Loucy (cell line): ENCODE measurements at regions not wholly inside any gene's neighbourhood (a gene's known extent, or its start where the extent isn't known, plus 50 kb on each side); places are given as distances from the start of the nearest gene placed in this dataset.

Source experiments
- H2AFZ ChIP-seq: fragments of 200-600 bp; sonication (generic); 2 replicates; pipeline ENCODE4 v1.6.0; 2016; ENCODE audit warnings: antibody characterized with exemption, mild to moderate bottlenecking, low read length, moderate library complexity
- H3F3A ChIP-seq: fragments of 200-600 bp; 2 replicates; pipeline ENCODE4 v1.6.0; 2016; ENCODE audit warnings: antibody characterized with exemption, low read depth, mild to moderate bottlenecking
- H3K27me3 ChIP-seq: fragments of 200-600 bp; sonication (generic); 2 replicates; pipeline ENCODE4 v1.6.1; 2014; ENCODE audit warnings: low read length, mild to moderate bottlenecking; ENCODE audit not compliant: insufficient read depth, poor library complexity, severe bottlenecking
- H3K36me3 ChIP-seq: fragments of 200-600 bp; sonication (generic); 2 replicates; pipeline ENCODE4 v1.6.1; 2016; ENCODE audit warnings: low read length; ENCODE audit not compliant: insufficient read depth
- H3K4me1 ChIP-seq: fragments of 200-600 bp; sonication (generic); 2 replicates; pipeline ENCODE4 v1.5.1; 2014; ENCODE audit warnings: low read length, mild to moderate bottlenecking; ENCODE audit not compliant: insufficient read depth, poor library complexity, severe bottlenecking
- H3K4me2 ChIP-seq: fragments of 200-600 bp; sonication (generic); 2 replicates; pipeline ENCODE4 v1.6.0; 2014; ENCODE audit warnings: antibody characterized with exemption, low read length, low read depth, mild to moderate bottlenecking; ENCODE audit not compliant: poor library complexity, severe bottlenecking
- H3K4me3 ChIP-seq: fragments of 200-600 bp; sonication (generic); 2 replicates; pipeline ENCODE4 v1.5.1; 2014; ENCODE audit warnings: low read length, mild to moderate bottlenecking, mixed read lengths; ENCODE audit not compliant: poor library complexity, severe bottlenecking
- H3K79me2 ChIP-seq: fragments of 200-600 bp; sonication (generic); 2 replicates; pipeline ENCODE4 v1.6.1; 2014; ENCODE audit warnings: low read length; ENCODE audit not compliant: insufficient read depth
- H3K9ac ChIP-seq: fragments of 200-600 bp; sonication (generic); 2 replicates; pipeline ENCODE4 v1.6.0; 2014; ENCODE audit warnings: mild to moderate bottlenecking, low read depth, low read length, moderate library complexity; ENCODE audit not compliant: poor library complexity, severe bottlenecking
- H3K9me2 ChIP-seq: fragments of 200-600 bp; sonication (generic); replicated peaks from 2 replicates; pipeline ENCODE4 v1.6.1; 2016; ENCODE audit warnings: low read depth, low read length, mixed read lengths
- H3K9me3 ChIP-seq: fragments of 200-600 bp; sonication (generic); 2 replicates; pipeline ENCODE4 v1.6.1; 2014; ENCODE audit warnings: mild to moderate bottlenecking, antibody characterized with exemption, low read length, low read depth; ENCODE audit not compliant: insufficient read depth
- H4K20me1 ChIP-seq: fragments of 200-600 bp; sonication (generic); 2 replicates; pipeline ENCODE4 v1.6.0; 2014; ENCODE audit warnings: antibody characterized with exemption, low read length, mild to moderate bottlenecking; ENCODE audit not compliant: insufficient read depth, poor library complexity, severe bottlenecking
- EZH2phosphoT487 ChIP-seq: fragments of 200-600 bp; IDR thresholded peaks from 2 replicates; pipeline ENCODE4 v1.6.1; 2018; ENCODE audit warnings: antibody characterized with exemption, mild to moderate bottlenecking, moderate library complexity, borderline replicate concordance
- TF ChIP-seq, protein P1 (sequence below): fragments of 200-600 bp; sonication (generic); conservative IDR thresholded peaks from 2 replicates; pipeline ENCODE4 v1.5.1; 2014; ENCODE audit warnings: mild to moderate bottlenecking, antibody characterized with exemption, low read length

DNA sequence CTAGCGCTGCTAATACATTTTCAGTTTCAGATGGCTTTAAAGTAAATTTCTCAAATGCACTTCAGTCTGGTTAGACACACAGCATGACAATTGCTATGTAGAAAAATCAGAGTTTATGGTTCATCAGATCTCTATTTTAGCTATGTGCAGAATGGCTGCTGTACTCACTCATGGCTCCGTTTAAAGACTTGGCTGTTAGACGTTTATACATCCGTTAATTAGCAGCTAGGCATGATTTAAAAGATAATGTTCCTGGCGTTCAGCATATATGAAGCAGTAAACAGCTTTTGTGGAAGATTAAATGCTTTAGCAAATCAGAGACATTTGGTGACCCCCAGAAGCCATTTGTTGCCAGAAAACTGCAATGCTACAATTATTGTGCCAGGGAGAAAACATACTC is 350.0 kb upstream of the MANEA start:
- Histone ChIP-seq H3K9ac (no peak overlapping the region), H3F3A (no peaks in the 10 kb centered on the region), H2AFZ (no peak overlapping the region), H3K4me1 (no peaks in the 10 kb centered on the region), H4K20me1 (no peaks in the 10 kb centered on the region), H3K4me3 (no peak overlapping the region), H3K9me3 (no peaks in the 10 kb centered on the region), H3K36me3 (no peaks in the 10 kb centered on the region), H3K9me2 (no peaks in the 10 kb centered on the region), H3K27me3 (no peaks in the 10 kb centered on the region), H3K4me2 (no peak overlapping the region), H3K79me2 (no peaks in the 10 kb centered on the region)
- TF ChIP-seq, protein P1, sequence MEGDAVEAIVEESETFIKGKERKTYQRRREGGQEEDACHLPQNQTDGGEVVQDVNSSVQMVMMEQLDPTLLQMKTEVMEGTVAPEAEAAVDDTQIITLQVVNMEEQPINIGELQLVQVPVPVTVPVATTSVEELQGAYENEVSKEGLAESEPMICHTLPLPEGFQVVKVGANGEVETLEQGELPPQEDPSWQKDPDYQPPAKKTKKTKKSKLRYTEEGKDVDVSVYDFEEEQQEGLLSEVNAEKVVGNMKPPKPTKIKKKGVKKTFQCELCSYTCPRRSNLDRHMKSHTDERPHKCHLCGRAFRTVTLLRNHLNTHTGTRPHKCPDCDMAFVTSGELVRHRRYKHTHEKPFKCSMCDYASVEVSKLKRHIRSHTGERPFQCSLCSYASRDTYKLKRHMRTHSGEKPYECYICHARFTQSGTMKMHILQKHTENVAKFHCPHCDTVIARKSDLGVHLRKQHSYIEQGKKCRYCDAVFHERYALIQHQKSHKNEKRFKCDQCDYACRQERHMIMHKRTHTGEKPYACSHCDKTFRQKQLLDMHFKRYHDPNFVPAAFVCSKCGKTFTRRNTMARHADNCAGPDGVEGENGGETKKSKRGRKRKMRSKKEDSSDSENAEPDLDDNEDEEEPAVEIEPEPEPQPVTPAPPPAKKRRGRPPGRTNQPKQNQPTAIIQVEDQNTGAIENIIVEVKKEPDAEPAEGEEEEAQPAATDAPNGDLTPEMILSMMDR, result no peak
- TF ChIP-seq EZH2phosphoT487, result no peak

DNA sequence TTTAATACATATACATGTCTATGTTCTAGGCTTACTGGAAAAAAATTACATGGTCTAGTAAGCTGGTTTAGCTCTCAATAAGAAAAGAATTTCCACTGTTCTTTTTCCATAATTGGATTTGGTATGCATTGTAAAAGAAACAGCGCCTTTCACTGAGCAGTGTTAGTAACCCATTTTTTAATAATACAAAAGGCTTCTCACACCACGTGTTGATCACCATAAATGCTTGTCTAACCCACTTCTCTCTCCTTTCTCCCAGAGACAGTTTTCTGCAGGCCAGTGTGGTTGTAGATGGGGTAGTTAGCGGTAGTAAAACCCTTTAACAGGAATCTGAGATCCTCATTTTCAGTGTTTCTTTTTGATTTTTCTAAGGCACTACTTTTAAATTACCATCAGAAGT is 348.7 kb upstream of the MANEA start:
- H3K4me2 ChIP-seq, result no peak overlapping the region
- no peaks in the 10 kb centered on the region for H3F3A ChIP-seq
- H4K20me1 ChIP-seq, result no peaks in the 10 kb centered on the region
- TF ChIP-seq EZH2phosphoT487, result no peak
- TF ChIP-seq, protein P1, result no peak
- H3K79me2 ChIP-seq, result no peaks in the 10 kb centered on the region
- no peak overlapping the region for H3K4me3 ChIP-seq
- no peaks in the 10 kb centered on the region for H3K27me3 ChIP-seq
- no peak overlapping the region for H3K9ac ChIP-seq
- no peaks in the 10 kb centered on the region for H3K9me3 ChIP-seq
- H2AFZ ChIP-seq, result no peak overlapping the region
- H3K9me2 ChIP-seq, result no peaks in the 10 kb centered on the region
- no peaks in the 10 kb centered on the region for H3K4me1 ChIP-seq
- no peaks in the 10 kb centered on the region for H3K36me3 ChIP-seq

DNA sequence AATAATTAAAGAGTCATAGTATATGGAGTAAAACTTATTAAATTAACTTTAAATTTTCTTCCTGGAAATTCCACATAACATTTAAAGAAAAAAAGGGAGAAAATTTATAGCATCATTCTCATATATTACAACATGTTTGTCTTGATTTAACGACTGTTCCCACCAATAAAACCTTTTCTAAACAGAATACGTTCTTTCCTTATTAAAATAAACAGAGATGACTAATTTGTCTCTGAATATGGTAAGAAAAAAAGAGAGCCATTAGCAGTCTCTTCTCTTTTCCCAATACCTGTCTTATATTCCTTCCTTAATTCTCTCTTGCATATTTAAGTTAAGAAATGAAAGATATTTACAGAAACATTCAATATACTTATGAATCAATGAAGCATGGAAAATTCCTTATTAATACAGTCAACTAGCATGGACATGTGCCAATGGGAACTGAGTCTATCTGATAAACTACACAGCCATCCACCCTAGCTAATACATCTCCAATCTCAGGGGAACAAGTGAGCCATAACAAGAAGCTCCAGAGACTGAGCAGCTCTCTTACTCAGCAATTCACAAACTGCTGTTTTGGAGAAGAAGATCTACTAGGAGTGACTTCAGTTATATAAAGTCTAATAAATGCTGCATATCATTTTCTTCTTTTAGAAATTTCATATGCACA is 347.1 kb upstream of the MANEA start:
- no peaks in the 10 kb centered on the region for H3K27me3 ChIP-seq

More for the DNA sequence above, 347.1 kb upstream of the MANEA start:
- Histone ChIP-seq H3F3A (no peaks in the 10 kb centered on the region), H3K9me2 (no peaks in the 10 kb centered on the region), H3K36me3 (no peaks in the 10 kb centered on the region), H3K79me2 (no peaks in the 10 kb centered on the region), H4K20me1 (no peaks in the 10 kb centered on the region), H3K4me2 (no peak overlapping the region), H2AFZ (no peak overlapping the region), H3K9me3 (no peaks in the 10 kb centered on the region), H3K9ac (no peak overlapping the region), H3K4me3 (no peak overlapping the region), H3K4me1 (no peaks in the 10 kb centered on the region)
- TF ChIP-seq, protein P1, result no peak
- TF ChIP-seq EZH2phosphoT487, result no peak
